ENCODE measurements at regions not wholly inside any gene's neighbourhood (a gene's known extent, or its start where the extent isn't known, plus 50 kb on each side); places are given as distances from the start of the nearest gene placed in this dataset.

DNA sequence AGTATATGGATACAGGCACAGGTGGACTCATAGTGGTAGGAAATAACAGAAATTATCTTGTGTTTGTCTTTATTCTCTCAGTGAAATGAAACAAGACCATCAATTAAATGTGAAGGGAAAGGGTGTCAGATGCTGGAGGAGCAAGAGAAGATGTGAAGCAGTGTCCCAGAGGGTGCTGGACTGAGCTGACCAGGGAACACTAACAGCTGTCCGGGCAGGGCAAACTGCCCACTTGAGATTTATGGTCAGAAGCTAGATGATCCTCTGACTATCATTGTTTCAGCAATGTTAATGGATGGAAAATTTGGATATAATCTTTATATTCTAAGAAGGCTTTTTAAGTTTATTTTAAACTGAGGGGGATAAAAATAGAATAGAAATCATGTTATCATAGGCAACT is 267.2 kb upstream of the SLC7A11 start:
- TF ChIP-seq, protein P1, sequence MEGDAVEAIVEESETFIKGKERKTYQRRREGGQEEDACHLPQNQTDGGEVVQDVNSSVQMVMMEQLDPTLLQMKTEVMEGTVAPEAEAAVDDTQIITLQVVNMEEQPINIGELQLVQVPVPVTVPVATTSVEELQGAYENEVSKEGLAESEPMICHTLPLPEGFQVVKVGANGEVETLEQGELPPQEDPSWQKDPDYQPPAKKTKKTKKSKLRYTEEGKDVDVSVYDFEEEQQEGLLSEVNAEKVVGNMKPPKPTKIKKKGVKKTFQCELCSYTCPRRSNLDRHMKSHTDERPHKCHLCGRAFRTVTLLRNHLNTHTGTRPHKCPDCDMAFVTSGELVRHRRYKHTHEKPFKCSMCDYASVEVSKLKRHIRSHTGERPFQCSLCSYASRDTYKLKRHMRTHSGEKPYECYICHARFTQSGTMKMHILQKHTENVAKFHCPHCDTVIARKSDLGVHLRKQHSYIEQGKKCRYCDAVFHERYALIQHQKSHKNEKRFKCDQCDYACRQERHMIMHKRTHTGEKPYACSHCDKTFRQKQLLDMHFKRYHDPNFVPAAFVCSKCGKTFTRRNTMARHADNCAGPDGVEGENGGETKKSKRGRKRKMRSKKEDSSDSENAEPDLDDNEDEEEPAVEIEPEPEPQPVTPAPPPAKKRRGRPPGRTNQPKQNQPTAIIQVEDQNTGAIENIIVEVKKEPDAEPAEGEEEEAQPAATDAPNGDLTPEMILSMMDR (IDR thresholded peaks at IDR 0.05) = no peak
- TF ChIP-seq POLR2A (IDR thresholded peaks at IDR 0.05) (no peak), POLR2AphosphoS5 (IDR thresholded peaks at IDR 0.05) (no peak)
